Endothelial cell (in vitro differentiated cells): ENCODE measurements at regions not wholly inside any gene's neighbourhood (a gene's known extent, or its start where the extent isn't known, plus 50 kb on each side); places are given as distances from the start of the nearest gene placed in this dataset.

ENCODE experiments used
- DNase-seq: peaks from one replicate; pipeline ENCODE4 v3.0.0; 2021; ENCODE audit warnings: low spot score
- H3K27ac Mint-ChIP-seq: one replicate; pipeline ENCODE4 v1.8.0; 2021; ENCODE audit warnings: mixed read lengths, inconsistent platforms; ENCODE audit not compliant: unreplicated experiment
- H3K27me3 Mint-ChIP-seq: one replicate; pipeline ENCODE4 v1.8.0; 2021; ENCODE audit warnings: mild to moderate bottlenecking, moderate library complexity, mixed read lengths, inconsistent platforms; ENCODE audit not compliant: unreplicated experiment
- H3K36me3 Mint-ChIP-seq: one replicate; pipeline ENCODE4 v1.8.0; 2021; ENCODE audit warnings: mild to moderate bottlenecking, low read depth, mixed read lengths, inconsistent platforms; ENCODE audit not compliant: unreplicated experiment
- H3K4me1 Mint-ChIP-seq: one replicate; pipeline ENCODE4 v1.8.0; 2021; ENCODE audit warnings: mild to moderate bottlenecking, mixed read lengths, inconsistent platforms; ENCODE audit not compliant: unreplicated experiment
- H3K4me3 Mint-ChIP-seq: one replicate; pipeline ENCODE4 v1.8.0; 2021; ENCODE audit warnings: mild to moderate bottlenecking, mixed read lengths, inconsistent platforms; ENCODE audit not compliant: unreplicated experiment
- H3K9me3 Mint-ChIP-seq: one replicate; pipeline ENCODE4 v1.8.0; 2021; ENCODE audit warnings: mixed read lengths, inconsistent platforms; ENCODE audit not compliant: unreplicated experiment
- TF ChIP-seq, protein P1 (sequence below): fragments of 200-600 bp; sonication (generic); IDR thresholded peaks from one replicate; pipeline ENCODE4 v1.5.0; 2021; ENCODE audit warnings: antibody characterized with exemption; ENCODE audit not compliant: unreplicated experiment

GRCh38 chr3:72160351-72160750 lies 375.4 kb upstream of the PROK2 start:
- Mint-ChIP-seq H3K27me3 (peaks cover 4% of the 10 kb centered on the region), H3K9me3 (peaks cover 4% of the 10 kb centered on the region), H3K4me1 (peaks cover 10% of the 10 kb centered on the region), H3K27ac (no peak overlapping the region), H3K4me3 (no peak overlapping the region), H3K36me3 (no peaks in the 10 kb centered on the region)
- no peak for DNase-seq
- TF ChIP-seq, protein P1, sequence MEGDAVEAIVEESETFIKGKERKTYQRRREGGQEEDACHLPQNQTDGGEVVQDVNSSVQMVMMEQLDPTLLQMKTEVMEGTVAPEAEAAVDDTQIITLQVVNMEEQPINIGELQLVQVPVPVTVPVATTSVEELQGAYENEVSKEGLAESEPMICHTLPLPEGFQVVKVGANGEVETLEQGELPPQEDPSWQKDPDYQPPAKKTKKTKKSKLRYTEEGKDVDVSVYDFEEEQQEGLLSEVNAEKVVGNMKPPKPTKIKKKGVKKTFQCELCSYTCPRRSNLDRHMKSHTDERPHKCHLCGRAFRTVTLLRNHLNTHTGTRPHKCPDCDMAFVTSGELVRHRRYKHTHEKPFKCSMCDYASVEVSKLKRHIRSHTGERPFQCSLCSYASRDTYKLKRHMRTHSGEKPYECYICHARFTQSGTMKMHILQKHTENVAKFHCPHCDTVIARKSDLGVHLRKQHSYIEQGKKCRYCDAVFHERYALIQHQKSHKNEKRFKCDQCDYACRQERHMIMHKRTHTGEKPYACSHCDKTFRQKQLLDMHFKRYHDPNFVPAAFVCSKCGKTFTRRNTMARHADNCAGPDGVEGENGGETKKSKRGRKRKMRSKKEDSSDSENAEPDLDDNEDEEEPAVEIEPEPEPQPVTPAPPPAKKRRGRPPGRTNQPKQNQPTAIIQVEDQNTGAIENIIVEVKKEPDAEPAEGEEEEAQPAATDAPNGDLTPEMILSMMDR = no peak

GRCh38 chr3:72159487-72159886 lies 374.5 kb upstream of the PROK2 start:
- Mint-ChIP-seq H3K27ac (no peak overlapping the region), H3K4me3 (no peak overlapping the region), H3K4me1 (peaks cover 10% of the 10 kb centered on the region), H3K9me3 (peaks cover 4% of the 10 kb centered on the region), H3K27me3 (peaks cover 4% of the 10 kb centered on the region), H3K36me3 (no peaks in the 10 kb centered on the region)
- TF ChIP-seq, protein P1 = no peak
- no peak for DNase-seq

- Mint-ChIP-seq H3K9me3 (peaks cover 4% of the 10 kb centered on the region), H3K36me3 (no peaks in the 10 kb centered on the region), H3K27me3 (peaks cover 4% of the 10 kb centered on the region), H3K27ac (no peak overlapping the region), H3K4me3 (no peak overlapping the region), H3K4me1 (peaks cover 10% of the 10 kb centered on the region)
- TF ChIP-seq, protein P1 = no peak
- no peak for DNase-seq
Observed at GRCh38 chr3:72158639-72159326, 373.8 kb upstream of the PROK2 start.

- no peak for DNase-seq
- H3K9me3 Mint-ChIP-seq = peaks cover 4% of the 10 kb centered on the region
- H3K27ac Mint-ChIP-seq = no peak overlapping the region
- no peaks in the 10 kb centered on the region for H3K36me3 Mint-ChIP-seq
- peaks cover 4% of the 10 kb centered on the region for H3K27me3 Mint-ChIP-seq
- no peak overlapping the region for H3K4me3 Mint-ChIP-seq
- TF ChIP-seq, protein P1 = no peak
- peaks cover 10% of the 10 kb centered on the region for H3K4me1 Mint-ChIP-seq
Observed at GRCh38 chr3:72157748-72158638, 373.0 kb upstream of the PROK2 start.
